ENCODE measurements at regions not wholly inside any gene's neighbourhood (a gene's known extent, or its start where the extent isn't known, plus 50 kb on each side); places are given as distances from the start of the nearest gene placed in this dataset.

- TF ChIP-seq CTCF (IDR thresholded peaks at IDR 0.05; ENCODE audit: low read depth, low read length, missing input control) (no peak), ATF3 (IDR thresholded peaks at IDR 0.05) (no peak), HNF4A (conservative IDR thresholded peaks at IDR 0.05) (no peak), MAX (IDR thresholded peaks at IDR 0.05) (no peak), HNF4G (IDR thresholded peaks at IDR 0.05) (no peak), JUND (IDR thresholded peaks at IDR 0.05) (no peak)
These were observed 596.1 kb downstream of the HTR1B start (continued) for GRCh38 chr6:76867182-76867581.

- Histone ChIP-seq H3K9me3 (ENCODE audit: control insufficient read depth in 4 of 4, low read length in 3 of 4) (no peaks in the 10 kb centered on the region), H3K9ac (ENCODE audit: low read depth in 1 of 2, low read length in 2 of 2) (no peak overlapping the region), H3K36me3 (ENCODE audit: control insufficient read depth in 4 of 4, insufficient read depth in 3 of 4, low read depth in 1 of 4, low read length in 3 of 4) (no peaks in the 10 kb centered on the region), H3K4me3 (ENCODE audit: low read depth in 1 of 3, low read length in 3 of 3) (no peak overlapping the region), H3K27ac (ENCODE audit: low read depth in 1 of 2, low read length in 2 of 2) (no peak overlapping the region), H3K4me1 (ENCODE audit: control insufficient read depth in 4 of 4, insufficient read depth in 4 of 4, low read length in 3 of 4) (no peaks in the 10 kb centered on the region), H3K27me3 (ENCODE audit: control insufficient read depth in 4 of 4, insufficient read depth in 4 of 4, low read length in 3 of 4) (no peaks in the 10 kb centered on the region)
- TF ChIP-seq MAX (IDR thresholded peaks at IDR 0.05), result no peak
- no peak for TF ChIP-seq HNF4A (conservative IDR thresholded peaks at IDR 0.05)
- no peak for TF ChIP-seq EGR1 (IDR thresholded peaks at IDR 0.05; ENCODE audit: low read depth in 2 of 2)
- no peak for TF ChIP-seq FOXA2 (IDR thresholded peaks at IDR 0.05)
- no peak for TF ChIP-seq RAD21 (IDR thresholded peaks at IDR 0.05)
- no peak for TF ChIP-seq CTCF (IDR thresholded peaks at IDR 0.05; ENCODE audit: low read depth, low read length, missing input control)
- TF ChIP-seq SP1 (IDR thresholded peaks at IDR 0.05), result no peak
- TF ChIP-seq YY1 (IDR thresholded peaks at IDR 0.05), result no peak
- no peak for TF ChIP-seq FOXA1 (IDR thresholded peaks at IDR 0.05)
- TF ChIP-seq HNF4G (IDR thresholded peaks at IDR 0.05), result no peak
- TF ChIP-seq JUND (IDR thresholded peaks at IDR 0.05), result no peak
- no peak for TF ChIP-seq RXRA (IDR thresholded peaks at IDR 0.05)
- TF ChIP-seq ZBTB33 (IDR thresholded peaks at IDR 0.05), result no peak
- TF ChIP-seq ATF3 (IDR thresholded peaks at IDR 0.05), result no peak
- TF ChIP-seq NR2F2 (IDR thresholded peaks at IDR 0.05), result no peak
- TF ChIP-seq GABPA (IDR thresholded peaks at IDR 0.05 in 1 of 2, conservative IDR thresholded peaks at IDR 0.05 in 1 of 2), result no peak
- TF ChIP-seq TAF1 (conservative IDR thresholded peaks at IDR 0.05), result no peak
- no peak for TF ChIP-seq REST (IDR thresholded peaks at IDR 0.05)
- no peak for DNase-seq (ENCODE audit: low spot score)
- 72% methylated on average over 5 of the region's 5 CpGs for WGBS
These were observed 597.0 kb downstream of the HTR1B start for GRCh38 chr6:76866091-76866915.

Measured in liver (tissue), 8 donors.